ENCODE measurements at regions not wholly inside any gene's neighbourhood (a gene's known extent, or its start where the extent isn't known, plus 50 kb on each side); places are given as distances from the start of the nearest gene placed in this dataset.

DNA sequence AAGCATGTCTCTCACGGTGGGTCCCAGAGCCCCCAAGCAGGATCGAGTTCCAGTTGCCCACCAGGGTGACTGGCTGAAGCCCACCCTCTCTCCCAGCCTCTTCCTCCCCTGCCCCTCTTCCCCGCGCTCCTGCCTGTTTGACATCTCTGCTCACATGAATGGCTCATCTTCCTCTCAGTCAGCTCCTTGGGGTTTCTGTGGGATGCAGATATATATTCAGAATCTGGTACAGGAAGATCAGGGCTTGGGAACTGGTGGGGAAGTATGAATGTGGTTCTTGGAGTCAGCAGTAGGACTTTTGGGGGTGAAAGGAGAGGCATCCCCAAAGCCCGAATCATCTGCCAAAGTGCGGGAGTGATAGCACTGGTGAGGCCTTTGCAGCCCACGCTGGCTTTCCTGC lies 158.9 kb upstream of the CIBAR2 start:
- no peak for DNase-seq (ENCODE audit: low spot score in 2 of 2)
- Histone ChIP-seq H3K27me3 (no peaks in the 10 kb centered on the region), H3K36me3 (no peaks in the 10 kb centered on the region), H3K9me3 (no peaks in the 10 kb centered on the region), H3K4me1 (no peaks in the 10 kb centered on the region), H3K4me3 (no peak overlapping the region), H3K27ac (no peak overlapping the region)
- TF ChIP-seq, protein P1, sequence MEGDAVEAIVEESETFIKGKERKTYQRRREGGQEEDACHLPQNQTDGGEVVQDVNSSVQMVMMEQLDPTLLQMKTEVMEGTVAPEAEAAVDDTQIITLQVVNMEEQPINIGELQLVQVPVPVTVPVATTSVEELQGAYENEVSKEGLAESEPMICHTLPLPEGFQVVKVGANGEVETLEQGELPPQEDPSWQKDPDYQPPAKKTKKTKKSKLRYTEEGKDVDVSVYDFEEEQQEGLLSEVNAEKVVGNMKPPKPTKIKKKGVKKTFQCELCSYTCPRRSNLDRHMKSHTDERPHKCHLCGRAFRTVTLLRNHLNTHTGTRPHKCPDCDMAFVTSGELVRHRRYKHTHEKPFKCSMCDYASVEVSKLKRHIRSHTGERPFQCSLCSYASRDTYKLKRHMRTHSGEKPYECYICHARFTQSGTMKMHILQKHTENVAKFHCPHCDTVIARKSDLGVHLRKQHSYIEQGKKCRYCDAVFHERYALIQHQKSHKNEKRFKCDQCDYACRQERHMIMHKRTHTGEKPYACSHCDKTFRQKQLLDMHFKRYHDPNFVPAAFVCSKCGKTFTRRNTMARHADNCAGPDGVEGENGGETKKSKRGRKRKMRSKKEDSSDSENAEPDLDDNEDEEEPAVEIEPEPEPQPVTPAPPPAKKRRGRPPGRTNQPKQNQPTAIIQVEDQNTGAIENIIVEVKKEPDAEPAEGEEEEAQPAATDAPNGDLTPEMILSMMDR (IDR thresholded peaks at IDR 0.05): no peak
- 90% methylated on average over 7 of the region's 7 CpGs for WGBS

DNA sequence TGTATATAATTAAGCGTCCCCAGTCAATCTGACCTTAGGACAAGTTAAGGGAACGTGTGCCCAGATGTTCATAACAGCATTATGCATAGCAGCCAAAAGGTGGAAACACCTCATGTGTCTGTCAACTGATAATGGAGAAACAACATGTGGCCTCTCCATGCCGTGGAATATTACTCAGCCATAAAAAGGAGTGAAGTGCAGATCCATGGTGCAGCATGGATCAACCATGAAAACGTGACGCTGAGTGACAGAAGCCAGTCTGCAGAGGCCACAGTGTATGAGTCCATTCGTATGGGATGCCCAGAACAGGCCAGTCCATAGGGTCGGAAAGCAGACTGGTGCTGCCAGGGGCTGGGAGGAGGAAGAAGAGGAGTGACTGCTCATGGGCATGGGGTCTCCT lies 161.0 kb upstream of the CIBAR2 start:
- Histone ChIP-seq H3K4me3 (no peak overlapping the region), H3K9me3 (no peaks in the 10 kb centered on the region), H3K4me1 (no peaks in the 10 kb centered on the region), H3K27ac (no peak overlapping the region), H3K36me3 (no peaks in the 10 kb centered on the region), H3K27me3 (no peaks in the 10 kb centered on the region)
- 96% methylated on average over 7 of the region's 7 CpGs for WGBS
- TF ChIP-seq, protein P1 (IDR thresholded peaks at IDR 0.05): no peak
- no peak for TF ChIP-seq POLR2AphosphoS5 (IDR thresholded peaks at IDR 0.05)
- TF ChIP-seq EP300 (IDR thresholded peaks at IDR 0.05): no peak
- no peak for DNase-seq (ENCODE audit: low spot score in 2 of 2)

DNA sequence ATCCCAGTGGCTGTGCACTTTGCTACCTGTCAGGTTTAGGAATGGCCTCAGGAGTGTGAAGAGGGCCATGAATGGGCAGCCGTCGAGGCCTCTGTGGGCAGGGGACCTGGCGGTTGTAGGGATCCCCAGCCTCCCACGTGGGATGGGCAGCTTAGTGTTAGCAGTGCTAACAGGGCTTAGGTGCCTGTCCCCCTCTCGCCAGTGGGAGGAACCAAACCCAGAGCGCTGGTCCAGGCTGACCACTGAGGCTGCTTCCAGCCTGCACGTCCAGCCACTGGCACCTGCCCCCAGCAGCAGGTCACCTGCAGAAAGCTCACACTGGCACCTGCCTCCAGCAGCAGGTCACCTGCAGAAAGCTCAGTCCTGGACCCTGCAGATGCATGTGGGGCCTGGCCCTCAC lies 162.2 kb upstream of the CIBAR2 start:
- no peaks in the 10 kb centered on the region for H3K36me3 ChIP-seq
- no peak overlapping the region for H3K4me3 ChIP-seq
- 74% methylated on average over 4 of the region's 7 CpGs for WGBS
- H3K4me1 ChIP-seq: no peaks in the 10 kb centered on the region
- H3K27me3 ChIP-seq: no peaks in the 10 kb centered on the region
- TF ChIP-seq POLR2AphosphoS5 (IDR thresholded peaks at IDR 0.05) (no peak), POLR2A (IDR thresholded peaks at IDR 0.05) (no peak), EP300 (IDR thresholded peaks at IDR 0.05) (no peak)
- TF ChIP-seq, protein P1 (IDR thresholded peaks at IDR 0.05): no peak
- no peak for DNase-seq (ENCODE audit: low spot score in 2 of 2)
- H3K27ac ChIP-seq: no peak overlapping the region
- H3K9me3 ChIP-seq: no peaks in the 10 kb centered on the region

DNA sequence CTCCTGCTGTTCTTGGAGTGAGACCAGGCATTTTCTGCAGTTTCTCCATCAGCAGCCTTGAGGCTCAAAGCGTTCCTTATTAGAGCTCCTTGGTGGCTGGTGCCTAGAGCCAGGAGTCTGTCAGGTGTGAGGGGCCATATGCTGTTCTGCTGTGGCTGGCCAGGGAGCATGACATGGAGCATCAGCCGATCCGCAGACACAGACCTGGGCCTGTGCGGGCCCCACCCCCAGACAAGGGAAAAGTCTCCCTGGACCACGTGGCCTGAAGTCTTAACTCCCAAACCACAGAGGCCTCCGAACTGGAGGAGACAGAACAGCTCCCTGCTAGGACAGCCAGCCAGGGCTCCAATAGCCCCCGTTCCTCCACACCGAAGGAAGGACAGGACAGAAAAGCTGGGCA lies 162.7 kb upstream of the CIBAR2 start:
- WGBS: 66% methylated on average over 4 of the region's 8 CpGs
- Histone ChIP-seq H3K4me1 (no peaks in the 10 kb centered on the region), H3K27me3 (no peaks in the 10 kb centered on the region), H3K27ac (no peak overlapping the region), H3K4me3 (no peak overlapping the region), H3K36me3 (no peaks in the 10 kb centered on the region), H3K9me3 (no peaks in the 10 kb centered on the region)
- no peak for DNase-seq (ENCODE audit: low spot score in 2 of 2)
- TF ChIP-seq POLR2AphosphoS5 (IDR thresholded peaks at IDR 0.05): no peak
- TF ChIP-seq POLR2A (IDR thresholded peaks at IDR 0.05): no peak
- TF ChIP-seq, protein P1 (IDR thresholded peaks at IDR 0.05): no peak
- TF ChIP-seq EP300 (IDR thresholded peaks at IDR 0.05): no peak

DNA sequence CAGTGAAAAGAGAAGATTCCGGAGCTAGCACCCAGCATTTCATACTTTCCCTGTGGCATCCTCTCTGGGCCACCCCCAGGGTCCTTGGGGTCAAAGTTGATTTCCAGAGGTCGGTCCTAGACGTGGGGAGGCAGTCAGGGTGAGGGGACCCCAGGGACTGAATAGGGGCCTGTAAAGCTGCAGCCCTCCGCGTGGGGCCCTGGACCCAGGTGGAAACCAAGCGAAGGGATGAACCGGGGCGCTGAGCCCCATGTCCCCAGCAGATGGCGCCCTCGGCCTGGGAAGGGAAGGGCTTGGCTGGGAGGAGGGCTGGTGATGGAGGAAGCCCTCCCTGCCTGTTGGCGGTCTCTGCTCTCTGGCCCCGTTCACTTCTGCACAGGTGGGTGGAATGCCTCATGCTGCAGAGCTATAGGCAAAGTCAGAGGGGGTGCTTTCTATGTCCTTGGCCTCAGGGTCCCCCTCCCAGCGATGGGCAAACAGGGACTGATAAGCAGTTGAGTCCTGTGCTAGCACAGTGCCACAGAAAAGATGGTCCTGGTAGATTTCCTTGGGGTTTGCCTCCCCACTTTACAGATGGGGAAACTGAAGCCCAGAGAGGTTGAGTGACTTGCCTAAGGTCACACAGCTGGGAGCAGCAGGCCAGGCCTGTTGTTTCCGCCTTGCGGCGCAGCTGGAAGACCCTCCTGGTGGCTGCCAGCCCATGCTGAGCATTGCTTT lies 163.4 kb upstream of the CIBAR2 start:
- DNase-seq (ENCODE audit: low spot score in 2 of 2): peak; percentile 83 to 87
- 90% methylated on average over 2 of the region's 16 CpGs for WGBS
- no peak overlapping the region for H3K27ac ChIP-seq

More for the DNA sequence above, 163.4 kb upstream of the CIBAR2 start:
- H3K36me3 ChIP-seq: no peaks in the 10 kb centered on the region
- no peaks in the 10 kb centered on the region for H3K27me3 ChIP-seq
- H3K4me3 ChIP-seq: no peak overlapping the region
- H3K9me3 ChIP-seq: no peaks in the 10 kb centered on the region
- no peaks in the 10 kb centered on the region for H3K4me1 ChIP-seq
- TF ChIP-seq POLR2AphosphoS5 (IDR thresholded peaks at IDR 0.05) (no peak), POLR2A (IDR thresholded peaks at IDR 0.05) (no peak), EP300 (IDR thresholded peaks at IDR 0.05) (no peak)
- TF ChIP-seq, protein P1 (IDR thresholded peaks at IDR 0.05): peak; percentile 66 to 91
